Astrocyte of the spinal cord (primary cell): ENCODE measurements at regions not wholly inside any gene's neighbourhood (a gene's known extent, or its start where the extent isn't known, plus 50 kb on each side); places are given as distances from the start of the nearest gene placed in this dataset.

Experiments
- DNase-seq: peaks from one replicate; pipeline ENCODE4 v3.0.0; 2011; ENCODE audit warnings: low read depth, low spot score
- H3K4me3 ChIP-seq: 2 replicates; pipeline ENCODE4 v1.5.1; 2011; ENCODE audit warnings: low read depth, mild to moderate bottlenecking, low read length, moderate library complexity
- CTCF ChIP-seq: IDR thresholded peaks from 2 replicates; pipeline ENCODE4 v1.5.1; 2012; ENCODE audit warnings: low read depth, mild to moderate bottlenecking, low read length, inconsistent platforms
- in situ Hi-C: cut with HindIII; loops from 2 replicates; pipeline ENCODE4 v1.10.0; 2017; ENCODE audit warnings: low sequenced_read_pairs

DNA sequence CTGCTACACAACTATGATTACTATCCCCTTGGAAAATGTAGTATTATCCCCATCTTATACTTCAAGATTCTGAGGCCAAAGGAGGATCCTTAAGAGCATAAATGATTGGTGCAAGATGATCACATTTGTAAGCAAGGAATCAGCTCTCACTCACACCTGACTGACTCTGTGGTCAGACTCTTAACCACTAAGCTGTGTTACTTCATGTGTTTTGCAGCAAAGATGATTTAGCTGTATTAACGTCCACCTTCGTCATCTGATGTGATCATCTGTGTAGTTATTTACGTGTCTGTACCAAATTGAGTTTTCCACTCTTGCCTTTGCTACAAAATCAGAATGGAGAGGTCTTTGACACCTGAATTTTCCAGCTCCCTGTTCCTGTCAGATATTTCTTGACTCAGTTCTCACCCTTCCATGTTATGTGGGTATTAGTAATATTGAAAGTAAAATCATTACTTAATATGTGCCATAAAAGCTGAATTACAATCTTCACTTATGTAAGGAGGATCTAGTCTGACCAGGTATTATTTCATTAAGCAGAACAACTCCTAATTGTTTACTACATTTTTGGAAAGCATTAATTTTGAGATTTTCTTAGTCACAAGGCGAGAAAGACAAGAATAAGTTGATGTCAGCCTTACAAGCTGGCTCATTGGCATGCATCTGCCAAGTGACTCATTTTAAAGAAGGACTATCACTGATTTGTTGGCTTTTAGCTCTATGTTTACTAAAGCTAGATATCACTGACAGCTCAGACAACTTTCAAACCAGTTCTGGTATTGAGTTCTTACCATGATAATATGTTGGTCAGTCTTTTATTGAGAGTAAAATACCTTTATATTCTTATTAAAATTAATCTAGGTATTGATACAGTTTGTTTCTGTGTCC, 1279.8 kb upstream of the PCDH9 start:
- TF ChIP-seq CTCF, result no peak
- no peak overlapping the region for H3K4me3 ChIP-seq
- no peak for DNase-seq
- in situ Hi-C loops, result no loop called here

DNA sequence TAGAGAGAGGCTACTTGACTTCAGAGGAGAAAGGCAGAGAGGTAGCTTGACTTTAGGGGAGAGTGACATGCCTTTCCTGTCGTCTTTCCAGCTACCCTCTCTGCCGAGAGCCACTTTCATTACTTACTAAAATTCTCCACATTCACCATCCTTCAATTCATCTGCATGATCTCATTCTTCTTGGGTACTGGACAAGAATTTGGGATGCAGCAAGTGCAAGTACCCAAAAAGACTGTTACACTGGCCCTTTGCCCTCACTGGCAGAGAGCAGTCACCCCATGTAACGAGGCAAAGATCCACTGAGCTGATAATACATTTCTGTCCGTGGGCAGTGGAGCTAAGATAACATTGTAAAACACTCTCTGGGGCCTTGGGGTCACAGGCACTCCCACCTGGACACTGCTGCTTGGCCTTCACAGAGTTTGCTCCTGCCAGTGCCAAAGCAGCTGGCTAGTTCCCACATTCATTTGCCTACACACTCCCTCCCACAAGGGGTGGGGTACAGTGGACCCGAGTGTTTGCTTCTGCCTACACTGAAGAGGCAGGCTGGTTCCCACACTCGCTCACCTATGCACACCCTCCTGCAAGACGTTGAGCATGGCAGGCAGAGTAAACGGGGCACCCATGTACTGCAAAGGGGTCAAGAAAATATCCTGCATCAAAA, 1276.9 kb upstream of the PCDH9 start:
- no peak for DNase-seq
- in situ Hi-C loops, result no loop called here
- no peak overlapping the region for H3K4me3 ChIP-seq
- no peak for TF ChIP-seq CTCF

GRCh38 chr13:68490594-68490993, 1260.5 kb upstream of the PCDH9 start:
- no peak for TF ChIP-seq CTCF
- H3K4me3 ChIP-seq, result no peak overlapping the region
- DNase-seq, result no peak
- in situ Hi-C loops, result no loop called here

- no peak for TF ChIP-seq CTCF
- in situ Hi-C loops, result no loop called here
- no peak for DNase-seq
- H3K4me3 ChIP-seq, result no peak overlapping the region
Measured at GRCh38 chr13:68481130-68481529, 1251.0 kb upstream of the PCDH9 start.

GRCh38 chr13:68473834-68474326, 1243.7 kb upstream of the PCDH9 start:
- H3K4me3 ChIP-seq, result no peak overlapping the region
- TF ChIP-seq CTCF, result no peak
- in situ Hi-C loops, result no loop called here

GRCh38 chr13:68467160-68467559, 1237.0 kb upstream of the PCDH9 start:
- in situ Hi-C loops, result no loop called here
- no peak overlapping the region for H3K4me3 ChIP-seq
- TF ChIP-seq CTCF, result no peak
- DNase-seq, result no peak

More at GRCh38 chr13:68473834-68474326, 1243.7 kb upstream of the PCDH9 start:
- DNase-seq, result no peak
